GM21367 (cell line): ENCODE measurements at regions not wholly inside any gene's neighbourhood (a gene's known extent, or its start where the extent isn't known, plus 50 kb on each side); places are given as distances from the start of the nearest gene placed in this dataset.

Experiments used
- ATAC-seq: cut with Tn5 transposase; IDR thresholded peaks from one replicate; pipeline ENCODE4 v1.9.1; 2021; ENCODE audit not compliant: unreplicated experiment

DNA sequence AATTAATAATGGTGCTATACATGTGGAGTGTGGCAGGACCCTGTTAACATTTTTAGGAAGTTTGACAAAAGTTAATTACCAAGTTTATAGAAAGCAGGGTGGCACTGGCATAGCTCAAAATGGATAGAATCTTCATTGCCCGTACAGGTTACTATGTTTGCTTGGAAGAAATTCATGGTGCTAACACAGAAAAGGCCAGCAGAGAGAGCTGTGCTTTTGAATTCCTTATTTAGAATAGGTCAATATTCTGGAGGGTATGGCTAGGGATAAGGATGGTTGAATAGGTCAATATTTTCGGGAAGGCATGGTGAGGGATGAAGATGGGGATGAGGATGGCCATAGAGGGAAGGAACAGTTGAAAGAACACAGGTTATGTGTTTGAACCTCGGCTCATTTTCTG lies 345.1 kb downstream of the LMO4 start:
- no peak for ATAC-seq

DNA sequence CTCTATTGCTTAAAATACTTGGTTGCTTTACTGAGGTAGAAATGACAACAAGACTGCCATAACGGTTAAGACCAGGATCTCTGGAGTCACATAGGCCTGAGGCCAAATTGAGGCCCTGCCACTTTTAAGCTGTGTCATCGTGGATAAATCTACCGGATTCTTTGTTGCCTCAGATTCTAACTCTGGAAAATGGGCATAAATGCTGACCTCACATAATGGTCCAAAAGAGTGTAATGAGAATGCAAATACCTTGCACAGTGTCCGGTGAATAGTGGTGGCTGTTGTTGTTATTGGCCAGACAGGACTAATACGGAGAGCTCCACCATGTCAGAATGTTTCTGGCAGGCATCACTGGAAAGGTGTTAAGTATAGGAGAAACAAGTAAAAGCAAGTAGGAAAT lies 346.1 kb downstream of the LMO4 start:
- no peak for ATAC-seq

DNA sequence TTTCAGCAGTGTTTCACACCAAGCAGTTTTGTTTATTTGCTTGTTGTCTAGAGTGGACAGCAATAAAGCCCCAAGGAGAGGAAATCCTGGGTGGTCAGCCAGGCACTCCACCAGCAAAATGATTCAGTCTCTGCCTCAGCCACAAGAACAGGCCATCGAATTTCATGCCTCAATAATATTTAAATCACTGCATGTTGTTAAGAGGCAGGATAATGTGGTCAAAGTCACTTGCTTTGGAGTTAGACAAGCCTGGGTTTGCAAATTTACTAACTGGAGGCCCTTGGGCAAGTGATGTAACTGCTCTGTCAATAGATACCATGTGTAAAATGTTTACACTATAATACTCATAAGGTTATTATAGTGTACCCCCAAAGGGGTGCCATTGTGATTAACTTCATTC lies 349.6 kb downstream of the LMO4 start:
- no peak for ATAC-seq

DNA sequence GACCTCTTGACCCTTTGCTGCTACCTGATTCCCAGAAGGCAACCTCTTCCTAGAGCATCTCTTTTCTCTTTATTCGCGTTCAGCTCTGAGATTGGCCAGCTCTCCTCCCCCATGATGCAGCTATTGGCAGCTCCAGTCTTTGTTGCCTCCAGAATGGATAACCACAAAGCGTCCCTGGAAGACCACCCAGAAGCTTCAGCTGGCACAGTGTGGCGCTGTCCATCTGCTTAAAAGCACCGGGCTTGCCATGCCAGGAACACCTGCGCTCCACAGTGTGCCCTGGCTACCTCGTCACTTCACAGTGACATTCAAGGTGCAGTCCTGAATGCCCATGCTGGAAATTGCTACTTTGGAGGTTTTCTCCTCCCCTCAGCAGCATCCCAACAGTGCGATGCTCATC lies 353.9 kb downstream of the LMO4 start:
- ATAC-seq: no peak

DNA sequence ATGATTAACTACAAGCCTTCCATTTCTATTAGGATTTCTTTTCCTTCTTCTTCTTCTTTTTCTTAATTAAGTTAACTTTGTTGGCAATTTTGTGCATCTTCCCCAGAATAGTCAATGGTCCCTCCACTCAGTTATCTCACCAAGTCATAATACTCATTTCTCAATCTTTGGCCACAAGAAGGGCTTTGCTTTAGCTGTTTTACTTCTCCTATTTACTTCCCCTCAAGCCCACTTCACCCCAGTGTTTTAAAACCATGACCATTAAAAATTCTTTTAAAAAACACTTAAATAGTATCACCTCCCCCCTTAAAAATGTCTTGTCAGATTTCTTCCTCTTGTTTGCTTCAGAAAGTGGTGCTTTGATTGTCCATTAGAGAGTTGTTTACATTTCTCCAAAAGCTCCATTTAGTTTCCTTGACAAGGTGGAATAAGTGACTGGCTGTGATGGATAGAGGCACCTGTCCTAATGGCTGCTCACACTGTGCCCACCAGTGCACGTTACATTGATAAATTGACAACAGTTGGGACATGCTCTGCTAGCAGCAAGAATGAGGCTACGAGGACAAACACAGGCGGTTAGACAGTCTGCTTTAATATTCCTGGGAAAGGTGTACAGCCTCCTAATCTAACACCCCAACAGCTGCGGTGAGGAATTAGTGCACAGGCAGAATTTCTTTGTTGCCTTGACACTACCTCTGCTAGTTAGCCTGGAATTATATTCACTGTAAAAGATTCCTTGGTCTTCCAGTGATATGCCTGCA lies 354.7 kb downstream of the LMO4 start:
- ATAC-seq: no peak

DNA sequence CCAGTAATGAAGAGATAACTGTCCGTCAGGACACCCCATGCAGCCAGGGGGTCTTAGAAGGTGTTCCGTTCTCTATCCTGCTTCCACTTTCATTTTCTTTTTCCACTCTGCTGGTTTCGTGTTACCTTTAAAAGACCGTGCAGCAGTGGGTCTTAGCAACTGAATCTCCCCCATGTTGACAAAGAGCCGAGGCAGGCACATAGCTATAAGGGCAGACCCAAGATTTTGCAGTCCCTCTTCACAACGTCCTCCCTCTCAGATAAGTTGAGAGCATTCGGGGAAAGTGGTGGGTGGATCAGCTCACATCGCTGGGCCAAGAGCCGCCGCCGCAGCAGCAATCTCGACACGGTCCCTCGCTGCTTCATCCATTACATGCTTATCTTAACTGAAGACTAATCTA lies 355.5 kb downstream of the LMO4 start:
- no peak for ATAC-seq

DNA sequence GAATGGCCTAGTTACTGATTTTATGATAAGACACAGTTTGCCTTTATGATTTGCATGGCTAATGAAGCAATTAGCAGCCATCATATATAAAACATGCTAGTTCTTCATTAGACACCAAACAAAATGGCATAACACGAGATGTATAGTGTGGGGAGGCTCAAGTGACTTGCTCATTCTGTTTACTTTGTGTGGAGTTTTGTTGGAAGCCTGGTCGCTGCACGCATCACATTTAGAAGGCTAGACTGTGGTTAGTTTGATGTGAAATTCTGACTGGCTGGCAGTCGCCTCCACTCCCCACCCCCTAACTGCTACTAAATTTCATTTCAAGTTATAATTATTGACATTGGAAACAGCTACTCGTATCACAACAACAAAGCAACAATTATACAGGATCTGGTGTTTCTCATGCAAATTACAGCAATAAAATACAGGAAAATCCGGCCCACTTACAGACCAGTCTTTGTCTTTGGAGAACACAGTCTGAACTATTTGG lies 356.1 kb downstream of the LMO4 start:
- no peak for ATAC-seq

DNA sequence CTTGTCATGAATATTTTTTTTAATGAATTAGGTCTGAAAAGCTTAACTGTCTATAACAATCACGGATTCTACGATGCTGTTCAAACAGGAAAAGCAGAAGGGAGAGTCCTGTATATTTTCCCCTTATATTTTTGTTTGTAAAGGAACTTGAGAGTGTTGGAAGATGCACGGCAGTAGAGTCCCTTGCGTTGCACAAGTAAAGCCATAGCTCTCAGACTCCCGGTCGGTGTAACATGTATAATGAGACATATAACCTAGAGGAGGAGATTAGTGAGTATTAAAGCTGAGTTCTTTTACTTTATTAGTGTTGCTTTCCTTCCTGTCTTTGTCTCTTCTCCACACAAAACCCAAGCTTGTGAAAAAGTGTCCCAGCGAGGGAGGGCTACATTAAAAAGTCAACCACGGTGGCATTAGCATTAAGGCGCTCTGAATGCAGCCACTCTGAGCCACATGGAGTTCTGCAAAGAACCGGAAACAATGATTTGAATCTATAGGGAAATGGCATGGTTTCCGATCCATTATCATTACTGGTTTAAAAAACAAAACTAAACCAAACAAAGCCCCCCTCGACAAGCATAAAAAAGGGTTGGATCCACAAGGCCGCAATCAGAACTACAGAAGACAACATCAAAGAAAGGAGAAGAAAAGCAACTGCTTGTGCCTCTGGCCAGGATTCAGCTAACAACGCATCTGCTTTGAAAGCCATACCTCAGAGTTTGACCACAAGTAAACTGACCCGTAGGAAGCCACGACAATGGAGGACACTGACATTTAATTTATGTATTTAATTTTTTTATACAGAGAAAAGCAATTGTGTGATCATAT lies 356.8 kb downstream of the LMO4 start:
- no peak for ATAC-seq

DNA sequence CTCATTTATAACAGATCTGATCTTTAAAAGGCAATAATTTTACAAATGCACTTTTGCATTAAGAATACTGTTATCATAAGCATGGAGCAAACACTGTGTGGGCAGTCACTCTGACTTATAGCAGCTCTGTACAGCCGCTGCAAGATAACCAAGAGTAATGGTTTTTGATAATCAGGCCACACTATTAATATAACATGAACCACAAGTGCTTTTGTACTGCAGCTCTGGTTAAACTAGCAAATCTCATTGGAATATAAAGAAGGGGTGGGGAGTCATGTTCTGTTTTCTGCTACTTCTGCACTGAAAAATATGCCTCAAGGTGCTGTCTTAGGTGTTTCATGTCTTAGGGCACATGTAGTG lies 357.4 kb downstream of the LMO4 start:
- ATAC-seq: no peak

DNA sequence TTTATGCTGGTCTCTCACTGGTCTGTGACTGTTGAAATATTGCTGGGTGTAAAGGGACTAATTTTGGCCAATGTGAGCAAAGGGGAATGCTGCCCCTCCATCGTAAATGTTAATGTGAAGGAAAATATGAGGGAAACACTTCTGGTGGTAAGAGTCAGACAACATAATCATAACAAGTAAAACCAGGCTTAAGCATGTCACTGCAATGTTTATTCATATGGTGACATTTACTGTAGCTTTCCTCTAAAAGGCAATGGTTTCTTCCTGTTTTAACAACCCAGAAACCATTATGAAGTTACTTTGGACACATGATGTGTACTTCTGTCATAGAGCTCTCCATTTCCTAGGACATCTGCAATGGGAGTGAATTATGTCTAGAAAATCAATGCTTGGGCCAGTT lies 358.0 kb downstream of the LMO4 start:
- no peak for ATAC-seq

DNA sequence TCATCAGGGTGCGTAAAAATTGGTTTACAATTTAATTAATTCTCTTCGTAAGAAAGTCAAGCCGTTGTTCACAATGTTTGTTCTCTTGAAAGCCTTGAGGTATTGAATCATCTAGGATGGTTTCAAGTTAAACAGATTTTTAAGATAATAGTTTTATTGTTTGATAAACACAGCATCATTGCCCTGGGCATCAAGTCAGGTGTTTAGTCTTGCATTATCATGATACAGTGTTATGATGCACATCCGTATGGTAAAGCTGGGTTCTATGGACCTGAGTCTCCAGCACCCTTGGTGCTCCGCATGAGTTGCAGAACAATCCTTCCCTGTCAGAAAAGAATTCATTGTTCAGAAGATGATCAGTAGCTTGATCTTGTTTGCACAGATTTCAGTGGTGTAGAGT lies 359.5 kb downstream of the LMO4 start:
- no peak for ATAC-seq

DNA sequence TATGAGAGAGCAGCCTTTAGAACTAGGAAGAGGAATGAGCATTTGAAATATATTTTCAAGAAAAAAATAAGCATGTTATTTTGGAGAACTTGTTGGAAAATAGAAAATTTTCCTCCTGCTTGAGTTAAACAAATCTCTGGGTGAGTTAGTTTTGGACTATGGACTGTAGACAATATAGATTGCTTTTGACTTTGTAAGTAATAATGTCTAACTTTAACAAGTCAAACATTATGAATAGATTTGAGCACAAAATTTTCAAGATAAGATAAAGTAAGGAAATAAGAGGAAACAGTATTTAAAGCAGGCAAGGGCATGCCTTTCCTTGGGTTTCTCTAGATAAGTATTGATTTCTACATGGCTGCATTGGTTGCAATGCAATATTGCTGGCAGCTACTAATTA lies 360.8 kb downstream of the LMO4 start:
- ATAC-seq: no peak

DNA sequence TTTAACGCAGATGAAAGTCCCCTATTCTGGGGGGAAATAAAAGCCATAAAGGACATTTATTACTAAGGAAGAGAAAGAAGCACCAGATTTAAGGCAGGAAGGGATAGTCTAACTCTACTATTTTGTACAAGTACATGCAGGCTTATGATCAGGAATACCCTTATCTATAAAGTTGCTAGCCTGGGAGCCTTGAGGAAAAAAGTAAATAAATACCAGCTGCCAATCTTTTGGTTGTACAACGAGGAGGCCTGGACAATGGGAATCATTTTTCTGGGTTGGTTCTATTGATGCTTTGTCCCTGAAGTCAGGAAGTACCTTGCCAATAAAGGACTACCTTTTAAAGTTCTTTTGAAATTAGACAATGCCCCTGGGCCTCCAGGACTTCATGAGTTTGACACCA lies 367.8 kb downstream of the LMO4 start:
- no peak for ATAC-seq

DNA sequence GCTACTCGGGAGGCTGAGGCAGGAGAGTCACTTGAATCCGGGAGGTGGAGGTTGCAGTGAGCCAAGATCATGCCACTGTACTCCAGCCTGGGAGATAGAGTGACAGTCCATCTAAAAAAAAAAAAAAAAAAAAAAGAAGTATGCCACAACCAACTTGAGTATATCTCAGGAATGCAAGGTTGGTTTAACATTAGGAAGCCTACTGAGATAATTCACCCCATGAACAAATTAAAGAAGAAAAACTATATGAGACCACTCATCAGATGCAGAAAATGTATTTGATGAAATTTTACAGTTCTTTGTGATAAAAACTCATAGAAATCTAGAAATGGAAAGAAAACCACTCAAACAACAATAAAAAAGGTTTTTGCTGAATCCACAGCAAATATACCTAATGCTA lies 373.8 kb downstream of the LMO4 start:
- no peak for ATAC-seq

DNA sequence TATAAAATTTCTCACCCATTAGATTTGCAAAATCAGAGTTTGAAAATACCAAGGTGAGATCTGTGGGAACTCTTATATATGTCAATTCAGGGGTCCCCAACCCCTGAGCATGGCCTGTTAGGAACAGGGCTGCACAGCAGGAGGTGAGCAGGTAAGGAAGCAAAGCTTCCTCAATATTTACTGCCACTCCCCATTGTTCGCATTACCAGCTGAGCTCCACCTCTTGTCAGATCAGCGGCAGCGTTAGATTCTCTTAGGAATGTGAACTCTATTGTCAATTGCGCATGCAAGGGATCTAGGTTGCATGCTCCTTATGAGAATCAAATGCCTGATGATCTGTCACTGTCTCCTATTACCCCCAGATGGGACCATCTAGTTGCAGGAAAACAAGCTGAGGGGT lies 376.6 kb downstream of the LMO4 start:
- ATAC-seq: no peak

DNA sequence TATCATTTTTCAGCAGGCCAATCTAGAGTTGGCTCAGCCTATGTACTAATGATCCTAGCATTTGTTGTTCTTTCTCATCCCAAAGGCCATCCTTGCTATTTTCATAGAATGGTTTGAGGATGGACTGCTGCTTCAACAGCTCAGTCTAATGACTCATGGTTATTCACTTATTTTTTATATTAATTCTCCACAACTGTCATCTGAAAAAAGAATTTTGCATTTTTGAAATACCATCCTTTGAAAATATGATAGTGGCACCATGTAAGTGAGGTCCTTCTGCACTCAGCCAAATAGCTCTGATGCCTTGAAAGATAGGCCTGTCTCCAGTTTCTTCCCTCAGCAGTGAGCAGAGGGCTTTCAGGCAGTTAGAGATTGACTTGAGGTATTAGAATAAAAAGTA lies 377.5 kb downstream of the LMO4 start:
- ATAC-seq: no peak

DNA sequence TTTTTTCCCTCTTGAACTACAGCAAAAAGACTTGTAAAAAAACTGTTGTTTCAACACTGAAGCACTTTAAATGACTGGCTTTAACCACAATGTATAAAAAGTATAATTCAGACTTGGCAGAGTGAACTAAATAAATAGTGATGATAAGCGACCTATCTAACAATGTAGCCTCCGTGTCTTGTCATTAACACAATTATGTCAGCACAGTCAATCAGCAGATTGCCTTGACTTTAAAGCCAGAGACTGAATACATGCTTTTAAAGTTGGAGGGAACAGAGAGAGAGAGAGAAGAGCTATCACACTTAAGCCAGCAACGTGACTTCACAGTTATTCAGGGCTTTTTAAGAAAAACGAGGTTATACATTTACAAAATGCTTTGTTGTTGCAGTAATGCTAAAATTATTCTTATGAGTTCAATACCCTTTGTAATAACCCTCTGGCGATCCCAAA lies 378.1 kb downstream of the LMO4 start:
- ATAC-seq: no peak

DNA sequence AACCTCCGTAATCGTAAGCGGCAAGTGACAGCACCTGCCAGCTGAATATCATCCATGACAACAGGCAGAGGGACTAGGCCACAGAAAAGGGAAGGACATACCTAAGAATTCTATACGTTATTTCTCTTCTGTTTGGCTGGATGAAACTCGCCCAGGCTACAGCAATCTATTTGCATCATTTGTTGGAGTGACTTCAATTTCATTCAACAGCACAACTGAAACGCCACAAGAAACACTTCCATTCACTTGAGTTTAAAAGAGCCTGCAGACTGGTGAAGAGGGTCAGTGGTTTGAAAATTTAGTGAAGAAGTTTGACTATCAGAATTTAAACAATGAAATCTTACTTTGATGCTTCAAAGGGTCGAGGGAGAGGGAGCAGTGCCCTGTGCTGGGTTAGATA lies 378.7 kb downstream of the LMO4 start:
- ATAC-seq: no peak

DNA sequence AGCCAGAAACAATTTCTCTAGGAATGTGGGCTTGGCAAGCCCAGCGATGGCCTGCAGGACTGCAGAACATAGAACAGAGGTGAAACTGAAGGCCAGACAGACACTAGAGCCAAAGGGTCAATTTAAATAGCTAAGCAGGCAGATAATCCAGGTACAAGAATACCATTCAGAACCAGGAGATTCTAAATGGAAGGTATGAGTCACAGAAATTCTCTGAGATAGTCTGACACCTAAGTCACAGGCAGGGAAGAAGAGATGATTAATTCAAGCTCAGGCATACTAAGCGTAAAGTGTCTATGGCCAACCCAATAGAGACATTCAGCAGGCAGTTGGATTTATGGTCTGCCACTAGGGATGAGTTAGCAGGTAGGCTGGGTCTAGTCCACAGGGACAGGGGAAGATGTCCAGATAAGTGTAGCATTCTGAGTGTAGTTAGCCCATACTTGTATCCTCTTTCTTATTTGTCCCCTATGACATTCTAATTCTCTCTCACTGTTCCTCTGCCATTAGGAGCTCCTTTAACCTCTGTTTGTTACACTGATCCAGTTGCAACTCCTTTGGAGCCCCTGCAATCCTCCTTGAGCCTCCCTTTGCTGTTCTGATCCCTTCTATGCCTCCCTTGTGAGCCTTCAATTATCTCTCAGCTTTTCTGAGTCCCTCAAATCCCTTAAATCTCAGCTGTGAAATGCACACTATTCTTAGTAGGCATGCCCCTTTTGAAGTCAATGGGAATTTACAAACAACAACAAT lies 383.8 kb downstream of the LMO4 start:
- ATAC-seq: no peak

DNA sequence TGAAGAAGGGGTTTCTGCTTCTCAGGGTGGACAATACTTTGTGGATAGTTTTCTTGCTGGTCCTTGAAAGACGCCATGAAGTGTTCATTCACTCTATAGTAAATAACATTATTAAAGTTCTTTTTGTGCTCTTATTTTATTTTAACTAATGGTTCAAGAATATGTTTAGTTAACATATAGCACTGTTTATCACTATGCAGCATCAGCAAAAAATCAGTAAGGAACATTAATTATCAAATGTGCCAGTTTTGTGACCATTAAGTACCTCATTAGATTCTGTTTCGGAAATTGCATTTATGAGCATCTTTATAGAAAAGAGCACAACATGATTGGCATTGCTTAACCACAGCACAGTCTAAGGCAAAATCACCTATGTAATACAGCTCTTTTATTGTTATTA lies 385.6 kb downstream of the LMO4 start:
- ATAC-seq: no peak

DNA sequence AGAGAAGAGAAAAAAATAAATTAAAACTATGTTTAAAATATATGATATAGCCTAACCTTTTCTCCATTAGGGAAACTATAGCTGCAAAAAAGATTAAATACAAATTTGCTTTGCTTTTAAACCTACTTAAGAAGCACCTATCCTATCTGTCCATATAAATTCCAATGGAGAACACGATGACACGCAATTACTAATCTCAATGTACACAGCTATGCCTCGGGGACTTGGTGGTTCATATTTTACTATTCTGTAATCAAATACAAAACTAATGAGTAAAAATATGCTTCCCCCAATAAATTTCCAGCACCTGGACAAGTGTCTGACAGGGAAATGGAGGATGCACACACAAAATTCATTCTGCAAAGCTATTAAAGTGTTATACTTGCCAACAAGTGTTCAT lies 386.4 kb downstream of the LMO4 start:
- no peak for ATAC-seq

DNA sequence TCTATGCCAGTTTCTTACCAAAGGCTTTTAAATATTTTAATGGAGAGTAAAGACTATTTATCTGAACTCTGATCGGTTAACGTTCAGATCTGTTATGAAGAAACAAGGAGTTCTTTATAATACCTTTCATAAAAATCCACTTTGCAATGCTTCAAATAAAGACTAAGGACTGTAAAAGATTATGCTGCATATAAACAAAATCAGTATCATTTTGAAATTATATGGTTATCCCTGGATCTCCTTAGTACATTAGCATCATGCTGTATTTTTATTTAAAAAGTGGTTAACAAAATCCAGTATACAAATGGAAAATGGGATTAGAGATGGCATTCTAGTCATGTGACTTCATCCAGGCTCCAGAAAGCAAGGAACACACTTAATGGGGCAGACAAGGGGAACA lies 386.8 kb downstream of the LMO4 start:
- ATAC-seq: no peak
